ENCODE measurements at regions not wholly inside any gene's neighbourhood (a gene's known extent, or its start where the extent isn't known, plus 50 kb on each side); places are given as distances from the start of the nearest gene placed in this dataset.

DNA sequence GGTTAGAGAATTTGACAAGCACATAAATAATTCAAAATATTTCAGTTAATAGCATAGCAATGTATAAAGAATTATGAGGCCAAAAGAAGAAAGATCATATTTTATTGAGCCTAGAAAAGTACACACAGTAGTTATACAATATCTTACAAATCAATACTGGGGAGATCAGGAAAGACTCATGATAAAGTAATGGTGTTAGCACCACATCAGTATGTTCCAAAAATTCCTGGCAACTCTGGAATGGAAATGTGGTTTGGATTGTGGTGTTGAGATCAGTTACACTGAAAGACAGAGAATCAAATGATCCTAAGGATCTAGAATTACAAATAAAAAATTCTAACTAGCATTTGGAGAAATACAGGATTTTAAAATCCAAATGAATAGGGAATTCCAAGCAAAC, 420.5 kb upstream of the CNTNAP2 start:
- TF ChIP-seq, protein P1, sequence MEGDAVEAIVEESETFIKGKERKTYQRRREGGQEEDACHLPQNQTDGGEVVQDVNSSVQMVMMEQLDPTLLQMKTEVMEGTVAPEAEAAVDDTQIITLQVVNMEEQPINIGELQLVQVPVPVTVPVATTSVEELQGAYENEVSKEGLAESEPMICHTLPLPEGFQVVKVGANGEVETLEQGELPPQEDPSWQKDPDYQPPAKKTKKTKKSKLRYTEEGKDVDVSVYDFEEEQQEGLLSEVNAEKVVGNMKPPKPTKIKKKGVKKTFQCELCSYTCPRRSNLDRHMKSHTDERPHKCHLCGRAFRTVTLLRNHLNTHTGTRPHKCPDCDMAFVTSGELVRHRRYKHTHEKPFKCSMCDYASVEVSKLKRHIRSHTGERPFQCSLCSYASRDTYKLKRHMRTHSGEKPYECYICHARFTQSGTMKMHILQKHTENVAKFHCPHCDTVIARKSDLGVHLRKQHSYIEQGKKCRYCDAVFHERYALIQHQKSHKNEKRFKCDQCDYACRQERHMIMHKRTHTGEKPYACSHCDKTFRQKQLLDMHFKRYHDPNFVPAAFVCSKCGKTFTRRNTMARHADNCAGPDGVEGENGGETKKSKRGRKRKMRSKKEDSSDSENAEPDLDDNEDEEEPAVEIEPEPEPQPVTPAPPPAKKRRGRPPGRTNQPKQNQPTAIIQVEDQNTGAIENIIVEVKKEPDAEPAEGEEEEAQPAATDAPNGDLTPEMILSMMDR (IDR thresholded peaks at IDR 0.05), result no peak
- TF ChIP-seq POLR2A (IDR thresholded peaks at IDR 0.05), result no peak
- TF ChIP-seq POLR2AphosphoS5 (IDR thresholded peaks at IDR 0.05; ENCODE audit: insufficient read depth in 1 of 2, low read depth in 1 of 2), result no peak
